Panc1 (cell line): ENCODE measurements at regions not wholly inside any gene's neighbourhood (a gene's known extent, or its start where the extent isn't known, plus 50 kb on each side); places are given as distances from the start of the nearest gene placed in this dataset.

Experiments used
- ATAC-seq: fragments of 200-7000 bp; cut with Tn5 transposase; 2 replicates; pipeline ENCODE4 v1.9.1; 2020; ENCODE audit warnings: mild to moderate bottlenecking, moderate library complexity
- BruUV-seq: library from RNA; stranded (reverse); fragments of 400-500 nt; replicated peaks from 2 replicates; lab custom pipeline; 2021; lab: Mats Ljungman, UMichigan
- CTCF ChIA-PET: fragments of 300-600 bp; sonication (Branson Sonifier 250); formaldehyde crosslinking; loops from one replicate; lab custom pipeline; 2022; ENCODE audit warnings: antibody characterized with exemption; lab: Charles Lee
- POLR2A ChIA-PET: fragments of 300-600 bp; sonication (Branson Sonifier 250); formaldehyde crosslinking; loops from one replicate; lab custom pipeline; 2022; ENCODE audit warnings: antibody characterized with exemption; lab: Charles Lee
- DNase-seq: peaks from one replicate; pipeline ENCODE4 v3.0.0-alpha.2; 2010; ENCODE audit warnings: low read depth, low spot score
- H3K27ac ChIP-seq: 2 replicates; pipeline ENCODE4 v1.5.1; 2011; ENCODE audit warnings: mild to moderate bottlenecking, low read length, inconsistent platforms
- H3K27me3 ChIP-seq: fragments of 200-500 bp; sonication (Bioruptor generic); 2 replicates; pipeline ENCODE4 v1.6.0; 2014; ENCODE audit warnings: low read length, inconsistent platforms; ENCODE audit not compliant: control insufficient read depth, insufficient read depth
- H3K36me3 ChIP-seq: fragments of 200-500 bp; sonication (Bioruptor generic); 2 replicates; pipeline ENCODE4 v1.5.1; 2014; ENCODE audit warnings: inconsistent platforms, mild to moderate bottlenecking, low read length, moderate library complexity; ENCODE audit not compliant: control insufficient read depth, insufficient read depth
- H3K4me1 ChIP-seq: 2 replicates; pipeline ENCODE4 v1.5.1; 2011; ENCODE audit warnings: inconsistent platforms, mild to moderate bottlenecking, low read length, moderate library complexity; ENCODE audit not compliant: control insufficient read depth, insufficient read depth
- H3K4me3 ChIP-seq, 2 experiments: 2 replicates each; pipeline ENCODE4 v1.5.1; 2011 to 2012; ENCODE audit warnings: low read depth in 2 of 2, low read length in 2 of 2, mild to moderate bottlenecking in 2 of 2, inconsistent platforms in 1 of 2, moderate library complexity in 1 of 2
- H3K9me3 ChIP-seq: fragments of 200-500 bp; sonication (Bioruptor generic); 2 replicates; pipeline ENCODE4 v1.5.1; 2014; ENCODE audit warnings: low read depth, mild to moderate bottlenecking, inconsistent platforms, low read length, moderate library complexity; ENCODE audit not compliant: control insufficient read depth, insufficient read depth
- POLR2AphosphoS5 ChIP-seq: IDR thresholded peaks from 2 replicates; pipeline ENCODE4 v1.6.1; 2012; ENCODE audit warnings: mild to moderate bottlenecking, low read depth, low read length, moderate library complexity
- SIN3A ChIP-seq: IDR thresholded peaks from 2 replicates; pipeline ENCODE4 v1.6.1; 2012; ENCODE audit warnings: low read depth, mild to moderate bottlenecking, low read length, moderate library complexity, borderline replicate concordance; ENCODE audit not compliant: insufficient read depth
- TCF7L2 ChIP-seq: IDR thresholded peaks from 2 replicates; pipeline ENCODE4 v1.6.1; 2011; ENCODE audit warnings: mild to moderate bottlenecking, low read depth, low read length, inconsistent platforms
- in situ Hi-C: cut with HindIII; loops from 2 replicates; pipeline ENCODE4 v1.10.0; 2016; ENCODE audit warnings: low sequenced_read_pairs, low pct_unique_long_range_greater_than_20kb
- intact Hi-C: fragments of 100-400 bp; cut with micrococcal nuclease; formaldehyde crosslinking; loops from one replicate; pipeline ENCODE4 v1.10.0; 2022; ENCODE audit not compliant: unreplicated experiment
- TF ChIP-seq, protein P1 (sequence below), 2 experiments: IDR thresholded peaks; 2 replicates each; pipeline ENCODE4 v1.6.1; 2011 to 2012; ENCODE audit warnings: low read depth in 2 of 2, control low read depth in 1 of 2, low read length in 1 of 2, mild to moderate bottlenecking in 1 of 2, moderate library complexity in 1 of 2; ENCODE audit not compliant: insufficient read depth in 1 of 2
- TF ChIP-seq, protein P2 (sequence below): fragments of 450-650 bp; IDR thresholded peaks from 2 replicates; pipeline ENCODE4 v1.5.1; 2017; ENCODE audit warnings: mild to moderate bottlenecking

DNA sequence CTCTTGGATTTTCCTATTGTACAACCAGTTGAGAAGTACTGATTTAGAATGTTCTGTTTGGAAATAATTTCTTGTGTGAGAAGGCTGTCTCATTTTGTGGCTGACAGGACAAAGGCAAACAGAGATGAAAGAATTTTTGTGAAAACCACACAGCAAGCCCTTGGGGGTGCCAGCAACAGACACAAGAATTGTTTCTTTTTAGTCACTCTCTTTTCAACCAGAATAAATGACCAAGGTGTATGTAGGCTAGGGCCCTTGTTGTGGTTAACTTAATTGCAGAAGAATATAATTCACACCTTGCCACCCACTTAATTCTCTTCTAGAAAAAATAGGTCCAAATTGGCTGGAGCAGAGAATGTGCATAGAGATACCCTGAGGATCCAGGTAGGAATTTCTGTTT is 329.4 kb upstream of the TBC1D5 start:
- Histone ChIP-seq H3K27me3 (no peaks in the 10 kb centered on the region), H3K36me3 (no peaks in the 10 kb centered on the region), H3K4me3 (no peak overlapping the region), H3K4me1 (no peaks in the 10 kb centered on the region), H3K9me3 (no peaks in the 10 kb centered on the region), H3K27ac (no peak overlapping the region)
- CTCF ChIA-PET, result no interaction called here
- ATAC-seq (no peak), DNase-seq (no peak)
- intact Hi-C loops, result no loop called here
- POLR2A ChIA-PET, result no interaction called here
- BruUV-seq, result no TSS peak
- in situ Hi-C loops, result no loop called here
- TF ChIP-seq, protein P1, sequence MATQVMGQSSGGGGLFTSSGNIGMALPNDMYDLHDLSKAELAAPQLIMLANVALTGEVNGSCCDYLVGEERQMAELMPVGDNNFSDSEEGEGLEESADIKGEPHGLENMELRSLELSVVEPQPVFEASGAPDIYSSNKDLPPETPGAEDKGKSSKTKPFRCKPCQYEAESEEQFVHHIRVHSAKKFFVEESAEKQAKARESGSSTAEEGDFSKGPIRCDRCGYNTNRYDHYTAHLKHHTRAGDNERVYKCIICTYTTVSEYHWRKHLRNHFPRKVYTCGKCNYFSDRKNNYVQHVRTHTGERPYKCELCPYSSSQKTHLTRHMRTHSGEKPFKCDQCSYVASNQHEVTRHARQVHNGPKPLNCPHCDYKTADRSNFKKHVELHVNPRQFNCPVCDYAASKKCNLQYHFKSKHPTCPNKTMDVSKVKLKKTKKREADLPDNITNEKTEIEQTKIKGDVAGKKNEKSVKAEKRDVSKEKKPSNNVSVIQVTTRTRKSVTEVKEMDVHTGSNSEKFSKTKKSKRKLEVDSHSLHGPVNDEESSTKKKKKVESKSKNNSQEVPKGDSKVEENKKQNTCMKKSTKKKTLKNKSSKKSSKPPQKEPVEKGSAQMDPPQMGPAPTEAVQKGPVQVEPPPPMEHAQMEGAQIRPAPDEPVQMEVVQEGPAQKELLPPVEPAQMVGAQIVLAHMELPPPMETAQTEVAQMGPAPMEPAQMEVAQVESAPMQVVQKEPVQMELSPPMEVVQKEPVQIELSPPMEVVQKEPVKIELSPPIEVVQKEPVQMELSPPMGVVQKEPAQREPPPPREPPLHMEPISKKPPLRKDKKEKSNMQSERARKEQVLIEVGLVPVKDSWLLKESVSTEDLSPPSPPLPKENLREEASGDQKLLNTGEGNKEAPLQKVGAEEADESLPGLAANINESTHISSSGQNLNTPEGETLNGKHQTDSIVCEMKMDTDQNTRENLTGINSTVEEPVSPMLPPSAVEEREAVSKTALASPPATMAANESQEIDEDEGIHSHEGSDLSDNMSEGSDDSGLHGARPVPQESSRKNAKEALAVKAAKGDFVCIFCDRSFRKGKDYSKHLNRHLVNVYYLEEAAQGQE (IDR thresholded peaks at IDR 0.05; ENCODE audit: insufficient read depth in 1 of 2, low read depth in 2 of 2, low read length in 1 of 2), result no peak
- TF ChIP-seq POLR2AphosphoS5 (no peak), SIN3A (no peak), TCF7L2 (no peak)
- TF ChIP-seq, protein P2, sequence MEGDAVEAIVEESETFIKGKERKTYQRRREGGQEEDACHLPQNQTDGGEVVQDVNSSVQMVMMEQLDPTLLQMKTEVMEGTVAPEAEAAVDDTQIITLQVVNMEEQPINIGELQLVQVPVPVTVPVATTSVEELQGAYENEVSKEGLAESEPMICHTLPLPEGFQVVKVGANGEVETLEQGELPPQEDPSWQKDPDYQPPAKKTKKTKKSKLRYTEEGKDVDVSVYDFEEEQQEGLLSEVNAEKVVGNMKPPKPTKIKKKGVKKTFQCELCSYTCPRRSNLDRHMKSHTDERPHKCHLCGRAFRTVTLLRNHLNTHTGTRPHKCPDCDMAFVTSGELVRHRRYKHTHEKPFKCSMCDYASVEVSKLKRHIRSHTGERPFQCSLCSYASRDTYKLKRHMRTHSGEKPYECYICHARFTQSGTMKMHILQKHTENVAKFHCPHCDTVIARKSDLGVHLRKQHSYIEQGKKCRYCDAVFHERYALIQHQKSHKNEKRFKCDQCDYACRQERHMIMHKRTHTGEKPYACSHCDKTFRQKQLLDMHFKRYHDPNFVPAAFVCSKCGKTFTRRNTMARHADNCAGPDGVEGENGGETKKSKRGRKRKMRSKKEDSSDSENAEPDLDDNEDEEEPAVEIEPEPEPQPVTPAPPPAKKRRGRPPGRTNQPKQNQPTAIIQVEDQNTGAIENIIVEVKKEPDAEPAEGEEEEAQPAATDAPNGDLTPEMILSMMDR, result no peak

DNA sequence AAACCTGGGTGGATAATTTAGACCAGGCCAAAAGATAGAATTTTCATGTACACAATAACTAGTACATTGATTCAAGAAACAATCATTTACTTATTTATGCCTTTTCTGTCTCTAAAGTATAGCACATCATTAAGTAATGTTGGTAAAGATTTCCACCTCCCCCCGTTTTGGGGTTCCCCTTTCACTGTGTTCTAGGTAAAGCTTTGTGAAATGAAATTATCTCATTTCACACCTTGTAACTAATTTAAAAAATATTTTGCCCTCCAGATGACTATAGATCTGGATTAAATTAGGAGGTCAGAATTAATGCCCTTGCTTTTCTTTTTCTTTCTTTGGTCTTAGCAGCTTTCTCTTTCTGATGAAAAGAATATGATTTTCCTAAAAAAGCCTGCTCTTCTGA is 328.5 kb upstream of the TBC1D5 start:
- TF ChIP-seq POLR2AphosphoS5 (no peak), TCF7L2 (no peak), SIN3A (no peak)
- TF ChIP-seq, protein P2, result no peak
- TF ChIP-seq, protein P1 (IDR thresholded peaks at IDR 0.05; ENCODE audit: insufficient read depth in 1 of 2, low read depth in 2 of 2, low read length in 1 of 2), result no peak
- no TSS peak for BruUV-seq
- no peak for ATAC-seq
- no peaks in the 10 kb centered on the region for H3K27me3 ChIP-seq
- CTCF ChIA-PET, result no interaction called here
- no peak for DNase-seq
- intact Hi-C loops (no loop called here), in situ Hi-C loops (no loop called here)
- POLR2A ChIA-PET, result no interaction called here
- no peaks in the 10 kb centered on the region for H3K9me3 ChIP-seq
- H3K4me1 ChIP-seq, result no peaks in the 10 kb centered on the region
- no peak overlapping the region for H3K27ac ChIP-seq
- H3K36me3 ChIP-seq, result no peaks in the 10 kb centered on the region
- no peak overlapping the region for H3K4me3 ChIP-seq
